ENCODE measurements at regions not wholly inside any gene's neighbourhood (a gene's known extent, or its start where the extent isn't known, plus 50 kb on each side); places are given as distances from the start of the nearest gene placed in this dataset.

GRCh38 chr6:1202201-1202600 is 109.7 kb upstream of the FOXQ1 start:
- TF ChIP-seq EZH2phosphoT487 (IDR thresholded peaks at IDR 0.05; ENCODE audit: insufficient read depth, low read depth), result no peak
- no peak for TF ChIP-seq EZH2 (IDR thresholded peaks at IDR 0.05; ENCODE audit: insufficient read depth, poor library complexity, severe bottlenecking)

Data from GM23248 (cell line).